ENCODE measurements at regions not wholly inside any gene's neighbourhood (a gene's known extent, or its start where the extent isn't known, plus 50 kb on each side); places are given as distances from the start of the nearest gene placed in this dataset.

DNA sequence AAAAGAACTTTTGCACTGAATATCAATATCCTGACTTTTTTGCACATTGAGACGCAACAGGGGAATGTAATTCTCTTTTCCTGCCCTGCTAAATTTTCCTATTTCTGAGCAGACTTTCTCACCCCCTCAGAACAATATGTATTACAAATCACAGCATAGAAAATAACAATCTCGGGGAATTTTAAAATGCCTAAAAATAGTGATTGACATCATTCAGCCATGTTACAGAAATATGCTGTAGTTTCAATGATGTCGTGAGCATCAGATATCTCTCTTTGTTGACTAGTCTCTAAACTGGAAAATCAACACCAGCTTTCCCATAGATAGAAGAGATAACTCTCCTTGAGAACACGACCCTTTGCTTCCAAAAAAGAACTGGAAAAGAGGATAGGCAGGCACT is 166.7 kb downstream of the ZDHHC21 start:
- ATAC-seq (no peak), DNase-seq (ENCODE audit: low spot score in 2 of 2) (no peak)
- Mint-ChIP-seq H3K9me3 (no peaks in the 10 kb centered on the region), H3K27ac (no peak overlapping the region), H3K36me3 (no peaks in the 10 kb centered on the region), H3K4me1 (no peaks in the 10 kb centered on the region), H3K4me3 (no peak overlapping the region)

DNA sequence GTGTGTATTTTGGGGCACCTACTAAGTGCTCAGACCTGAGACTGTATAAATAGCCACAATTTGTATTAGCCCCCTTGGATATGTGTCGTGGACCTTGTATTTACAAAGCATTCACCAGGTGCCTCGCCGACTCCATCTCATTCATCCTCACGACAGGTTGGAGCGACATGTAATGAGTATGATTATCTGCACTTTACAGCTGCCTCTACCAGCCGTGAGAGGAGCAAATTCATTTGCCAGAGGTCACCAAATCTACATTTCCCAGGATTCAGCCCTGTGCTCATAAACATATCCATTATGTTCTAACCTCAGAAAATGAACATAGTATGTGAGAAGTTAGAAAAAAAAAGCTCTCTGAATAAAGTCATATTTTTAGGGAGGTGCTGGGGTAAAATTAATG is 167.4 kb downstream of the ZDHHC21 start:
- no peak overlapping the region for H3K4me3 Mint-ChIP-seq
- peaks cover 1% of the 10 kb centered on the region for H3K4me1 Mint-ChIP-seq
- no peak overlapping the region for H3K27ac Mint-ChIP-seq
- ATAC-seq = no peak
- no peaks in the 10 kb centered on the region for H3K36me3 Mint-ChIP-seq
- no peaks in the 10 kb centered on the region for H3K9me3 Mint-ChIP-seq
- DNase-seq (ENCODE audit: low spot score in 2 of 2) = no peak

- no peak overlapping the region for H3K4me3 Mint-ChIP-seq
- H3K27ac Mint-ChIP-seq = no peak overlapping the region
- no peaks in the 10 kb centered on the region for H3K9me3 Mint-ChIP-seq
- DNase-seq (ENCODE audit: low spot score in 2 of 2) (no peak), ATAC-seq (no peak)
- no peaks in the 10 kb centered on the region for H3K36me3 Mint-ChIP-seq
- peaks cover 4% of the 10 kb centered on the region for H3K4me1 Mint-ChIP-seq
Measured at GRCh38 chr9:14524873-14525515, 168.2 kb downstream of the ZDHHC21 start.

- DNase-seq (ENCODE audit: low spot score in 2 of 2) (no peak), ATAC-seq (no peak)
- Mint-ChIP-seq H3K27ac (no peak overlapping the region), H3K4me1 (peaks cover 4% of the 10 kb centered on the region), H3K36me3 (no peaks in the 10 kb centered on the region), H3K4me3 (no peak overlapping the region), H3K9me3 (no peaks in the 10 kb centered on the region)
Measured at GRCh38 chr9:14523545-14523944, 169.7 kb downstream of the ZDHHC21 start.

DNA sequence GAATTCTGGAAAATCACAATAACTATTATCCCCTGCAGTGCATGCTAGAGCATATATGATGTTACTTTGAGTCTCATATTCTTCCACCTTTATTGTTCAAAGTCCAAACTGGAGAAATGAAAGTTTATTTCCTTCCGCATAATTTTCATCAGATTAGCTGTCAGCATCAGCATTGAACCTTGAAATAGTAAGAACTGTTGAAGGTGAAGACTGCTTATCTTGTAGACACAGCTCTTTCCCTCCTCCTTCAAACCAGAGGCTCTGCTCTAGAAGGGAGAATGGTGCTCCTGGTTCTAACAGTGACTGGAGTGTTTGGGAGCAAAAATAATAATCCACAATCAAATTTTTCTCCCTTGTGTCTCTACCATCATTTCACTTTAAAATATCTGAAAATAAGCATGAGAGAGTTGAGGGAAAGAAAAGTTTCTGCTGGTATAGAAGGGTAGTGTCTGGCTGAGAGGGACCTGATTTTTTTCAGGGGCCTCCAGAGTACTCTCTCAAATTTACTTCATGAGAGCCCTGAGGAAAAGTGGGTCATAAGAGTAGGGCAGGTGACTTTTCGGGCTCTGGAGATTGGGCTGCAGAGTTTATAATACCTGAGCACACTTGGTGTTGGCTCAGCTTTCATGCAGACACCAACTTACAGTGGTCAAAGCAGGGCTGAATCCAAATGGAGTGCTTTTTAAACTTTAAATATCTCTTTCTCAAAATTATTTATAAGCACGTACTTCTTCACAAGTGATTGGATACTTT is 170.4 kb downstream of the ZDHHC21 start:
- Mint-ChIP-seq H3K27ac (no peak overlapping the region), H3K9me3 (no peaks in the 10 kb centered on the region), H3K4me1 (peaks cover 4% of the 10 kb centered on the region), H3K4me3 (no peak overlapping the region), H3K36me3 (no peaks in the 10 kb centered on the region)
- ATAC-seq (no peak), DNase-seq (ENCODE audit: low spot score in 2 of 2) (no peak)

- Mint-ChIP-seq H3K9me3 (no peaks in the 10 kb centered on the region), H3K4me3 (no peak overlapping the region), H3K4me1 (peaks cover 4% of the 10 kb centered on the region), H3K27ac (no peak overlapping the region), H3K36me3 (no peaks in the 10 kb centered on the region)
- DNase-seq (ENCODE audit: low spot score in 2 of 2) (no peak), ATAC-seq (no peak)
Measured at GRCh38 chr9:14520341-14520740, 172.9 kb downstream of the ZDHHC21 start.

DNA sequence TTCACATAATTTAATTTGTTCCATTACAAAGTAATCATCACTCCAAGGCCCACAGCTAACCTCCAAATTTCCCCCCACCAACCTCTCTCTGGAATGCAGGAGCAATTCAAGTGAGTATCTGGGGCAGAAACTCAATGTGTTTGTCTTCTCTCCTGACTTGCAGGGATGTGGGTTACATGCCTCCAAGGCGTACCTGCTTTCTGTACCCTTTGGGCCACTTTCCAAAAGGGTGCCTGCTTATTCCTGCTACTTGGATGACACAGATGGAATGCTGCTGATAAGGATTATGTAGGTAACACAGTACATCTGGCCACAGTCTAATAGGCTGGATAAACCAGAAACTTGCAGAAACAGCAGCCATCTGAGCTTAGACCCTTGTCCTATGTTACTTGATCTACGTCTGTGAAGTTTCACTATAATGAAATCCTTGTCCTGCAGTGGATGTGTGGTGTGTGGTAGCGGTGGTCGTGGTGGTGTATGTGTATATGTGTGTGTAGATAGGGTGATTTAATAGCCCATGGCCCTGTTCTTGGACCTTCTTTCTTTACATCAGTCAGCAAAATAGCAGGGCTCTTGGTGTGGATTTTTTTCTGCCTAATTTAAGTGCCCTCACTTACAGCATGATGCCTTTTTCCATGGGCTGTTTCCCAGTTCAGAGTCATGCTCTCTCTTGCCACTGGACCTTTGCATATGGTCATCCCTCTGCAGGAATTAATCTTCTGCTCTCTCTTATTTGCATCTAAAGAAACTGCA is 175.9 kb downstream of the ZDHHC21 start:
- Mint-ChIP-seq H3K27ac (no peak overlapping the region), H3K4me1 (peaks cover 4% of the 10 kb centered on the region), H3K36me3 (no peaks in the 10 kb centered on the region), H3K4me3 (no peak overlapping the region), H3K9me3 (no peaks in the 10 kb centered on the region)
- no peak for DNase-seq (ENCODE audit: low spot score in 2 of 2)
- ATAC-seq = no peak

DNA sequence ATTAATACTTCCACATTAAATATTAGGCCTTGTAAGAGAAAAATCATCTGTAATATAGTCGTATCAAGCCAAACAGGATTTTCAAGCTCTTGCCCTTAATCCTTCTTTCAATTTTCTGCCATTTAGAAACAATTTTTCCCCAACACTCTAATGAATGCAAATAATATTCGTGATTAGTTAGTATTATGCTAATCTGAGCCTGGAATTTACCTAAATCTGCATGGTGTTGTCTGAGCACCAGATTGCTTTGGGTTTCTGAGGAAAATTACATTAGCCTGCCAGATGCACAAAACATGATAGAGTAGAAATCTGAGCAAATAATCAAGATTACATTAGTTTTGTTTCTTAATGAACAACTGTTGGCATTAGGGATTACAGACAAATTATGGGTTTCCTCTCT is 176.6 kb downstream of the ZDHHC21 start:
- H3K4me1 Mint-ChIP-seq = peaks cover 4% of the 10 kb centered on the region
- no peaks in the 10 kb centered on the region for H3K36me3 Mint-ChIP-seq
- DNase-seq (ENCODE audit: low spot score in 2 of 2) (no peak), ATAC-seq (no peak)
- no peak overlapping the region for H3K27ac Mint-ChIP-seq
- no peaks in the 10 kb centered on the region for H3K9me3 Mint-ChIP-seq
- H3K4me3 Mint-ChIP-seq = no peak overlapping the region

DNA sequence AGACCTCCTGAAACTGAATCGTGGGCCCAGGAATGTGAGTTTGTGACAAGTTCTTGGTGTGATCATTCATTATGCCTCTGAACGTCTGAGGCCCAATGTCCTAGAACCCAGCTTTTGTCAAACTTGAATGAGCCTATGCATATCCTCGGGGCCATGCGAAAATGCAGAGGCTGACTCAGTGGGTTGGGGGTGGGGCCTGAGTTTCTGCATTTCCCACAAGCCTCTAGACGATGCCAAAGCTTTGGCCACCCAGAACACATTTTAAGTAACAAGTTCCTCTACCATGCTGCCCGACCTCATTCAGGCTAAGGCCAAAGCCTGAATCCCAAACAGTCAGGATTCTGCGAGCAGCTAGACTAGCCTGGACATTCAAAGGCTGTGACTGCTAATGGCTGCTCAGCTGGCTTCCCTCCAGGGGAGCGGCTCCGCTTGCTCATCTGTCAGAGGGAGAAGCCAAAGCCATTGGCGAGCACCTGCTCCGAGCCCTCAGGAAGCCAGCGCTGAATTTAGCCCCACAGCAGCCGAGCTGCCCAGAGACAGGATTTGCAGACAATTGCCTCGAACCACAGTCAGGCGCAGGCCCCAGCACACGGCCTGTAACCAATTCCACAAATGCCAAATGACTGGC is 177.5 kb downstream of the ZDHHC21 start:
- ATAC-seq (no peak), DNase-seq (ENCODE audit: low spot score in 2 of 2) (no peak)
- peaks cover 1% of the 10 kb centered on the region for H3K4me1 Mint-ChIP-seq
- no peaks in the 10 kb centered on the region for H3K9me3 Mint-ChIP-seq
- H3K4me3 Mint-ChIP-seq = no peak overlapping the region
- no peak overlapping the region for H3K27ac Mint-ChIP-seq
- no peaks in the 10 kb centered on the region for H3K36me3 Mint-ChIP-seq

- no peaks in the 10 kb centered on the region for H3K4me1 Mint-ChIP-seq
- H3K27ac Mint-ChIP-seq = no peak overlapping the region
- no peak overlapping the region for H3K4me3 Mint-ChIP-seq
- H3K36me3 Mint-ChIP-seq = no peaks in the 10 kb centered on the region
- ATAC-seq (no peak), DNase-seq (ENCODE audit: low spot score in 2 of 2) (no peak)
- no peaks in the 10 kb centered on the region for H3K9me3 Mint-ChIP-seq
Measured at GRCh38 chr9:14515049-14515448, 178.2 kb downstream of the ZDHHC21 start.

DNA sequence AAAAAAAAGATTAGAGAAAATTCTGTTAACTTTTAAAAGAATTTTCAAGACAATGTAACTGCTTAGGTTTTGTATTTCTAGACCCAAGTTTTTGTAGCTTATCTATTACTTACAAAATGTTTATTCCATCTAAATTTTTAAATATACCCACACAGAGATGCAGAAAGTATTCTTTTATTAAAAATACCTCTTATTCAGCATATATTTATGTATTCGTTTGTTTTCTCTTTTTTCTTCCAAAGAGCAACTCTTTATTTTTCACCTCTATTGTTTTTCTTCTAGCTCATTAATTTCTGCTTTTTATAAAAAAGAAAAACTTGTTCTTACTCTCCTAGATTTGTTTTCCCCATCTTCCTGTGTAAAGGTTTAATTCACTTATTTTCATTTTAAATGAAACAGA is 180.3 kb downstream of the ZDHHC21 start:
- Mint-ChIP-seq H3K9me3 (no peaks in the 10 kb centered on the region), H3K27ac (no peak overlapping the region), H3K36me3 (no peaks in the 10 kb centered on the region), H3K4me1 (no peaks in the 10 kb centered on the region), H3K4me3 (no peak overlapping the region)
- no peak for ATAC-seq
- no peak for DNase-seq (ENCODE audit: low spot score in 2 of 2)

GRCh38 chr9:14511452-14511851 is 181.8 kb downstream of the ZDHHC21 start:
- H3K4me3 Mint-ChIP-seq = no peak overlapping the region
- H3K27ac Mint-ChIP-seq = no peak overlapping the region
- peak; percentile 94 for ATAC-seq
- DNase-seq (ENCODE audit: low spot score in 2 of 2) = no peak
- H3K9me3 Mint-ChIP-seq = no peaks in the 10 kb centered on the region
- H3K4me1 Mint-ChIP-seq = no peaks in the 10 kb centered on the region
- no peaks in the 10 kb centered on the region for H3K36me3 Mint-ChIP-seq

DNA sequence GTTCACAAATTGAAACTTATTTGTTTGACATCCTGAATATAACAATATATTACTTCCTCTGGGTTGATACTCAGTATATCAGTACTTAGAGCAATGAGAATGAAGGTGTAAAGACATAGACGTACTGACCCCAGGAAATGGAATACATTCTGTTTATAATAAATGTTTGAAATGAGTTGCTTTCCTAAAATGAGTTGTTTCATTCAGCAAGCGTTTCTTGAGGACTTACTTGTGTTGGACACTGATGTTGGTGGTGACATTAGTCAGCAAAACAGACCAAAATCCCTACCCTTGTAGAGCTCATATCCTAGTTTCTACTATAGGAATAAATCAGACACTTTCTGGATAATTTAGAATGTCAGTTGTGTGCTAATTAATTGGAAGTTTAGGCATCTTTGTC is 184.3 kb downstream of the ZDHHC21 start:
- Mint-ChIP-seq H3K36me3 (no peaks in the 10 kb centered on the region), H3K4me1 (no peaks in the 10 kb centered on the region), H3K9me3 (peaks cover 3% of the 10 kb centered on the region), H3K4me3 (no peak overlapping the region), H3K27ac (no peak overlapping the region)
- ATAC-seq = no peak
- DNase-seq (ENCODE audit: low spot score in 2 of 2) = no peak

- Mint-ChIP-seq H3K9me3 (peaks cover 8% of the 10 kb centered on the region), H3K4me3 (no peak overlapping the region), H3K4me1 (no peaks in the 10 kb centered on the region), H3K36me3 (no peaks in the 10 kb centered on the region), H3K27ac (no peak overlapping the region)
- DNase-seq (ENCODE audit: low spot score in 2 of 2) (no peak), ATAC-seq (no peak)
Measured at GRCh38 chr9:14501366-14501765, 187.4 kb upstream of the NFIB start.

DNA sequence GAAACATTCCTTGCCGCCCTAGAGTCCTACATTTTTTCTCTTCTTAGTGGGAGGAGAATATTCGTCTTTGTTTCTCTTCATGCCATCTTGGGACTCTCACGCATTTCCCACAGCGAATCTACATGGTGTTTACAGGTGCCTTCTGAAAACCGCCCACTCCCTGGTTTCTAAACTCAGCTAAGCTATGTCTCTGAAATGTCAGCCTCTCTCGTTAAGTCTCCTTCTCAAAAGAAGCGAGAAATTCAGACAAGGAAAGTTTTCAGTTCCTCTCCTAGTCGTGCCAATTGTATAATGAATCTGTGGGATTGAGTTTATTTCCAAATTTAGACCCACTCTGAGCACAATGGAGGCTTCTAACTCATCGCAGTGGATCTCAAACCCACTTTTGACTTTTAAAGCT is 186.8 kb upstream of the NFIB start:
- no peaks in the 10 kb centered on the region for H3K4me1 Mint-ChIP-seq
- DNase-seq (ENCODE audit: low spot score in 2 of 2) (no peak), ATAC-seq (no peak)
- H3K9me3 Mint-ChIP-seq = peaks cover 8% of the 10 kb centered on the region
- no peak overlapping the region for H3K27ac Mint-ChIP-seq
- H3K36me3 Mint-ChIP-seq = no peaks in the 10 kb centered on the region
- H3K4me3 Mint-ChIP-seq = no peak overlapping the region
